ENCODE measurements at regions not wholly inside any gene's neighbourhood (a gene's known extent, or its start where the extent isn't known, plus 50 kb on each side); places are given as distances from the start of the nearest gene placed in this dataset.

- Mint-ChIP-seq H3K27me3 (peaks cover 0 to 11% (median 0%) of the 10 kb centered on the region in 5 donors), H3K4me1 (no peaks in the 10 kb centered on the region), H3K9me3 (no peaks in the 10 kb centered on the region), H3K4me3 (no peak overlapping the region), H3K27ac (no peak overlapping the region), H3K36me3 (no peaks in the 10 kb centered on the region)
- Histone ChIP-seq H3K9me3 (ENCODE audit: control insufficient read depth in 2 of 3, low read length in 3 of 3) (no peaks in the 10 kb centered on the region), H3K27ac (ENCODE audit: low read depth, low read length) (no peak overlapping the region), H3K4me1 (ENCODE audit: control insufficient read depth in 2 of 2, insufficient read depth in 2 of 2, low read length in 2 of 2) (no peaks in the 10 kb centered on the region), H3K4me3 (ENCODE audit: low read length) (no peak overlapping the region), H3K36me3 (ENCODE audit: control insufficient read depth in 2 of 3, insufficient read depth in 3 of 3, low read length in 3 of 3) (no peaks in the 10 kb centered on the region), H3K27me3 (ENCODE audit: control insufficient read depth in 2 of 2, insufficient read depth in 2 of 2, low read length in 2 of 2) (no peaks in the 10 kb centered on the region)
- ChIA-PET POLR2A (no interaction called here), CTCF (no interaction called here)
- intact Hi-C loops (cut with micrococcal nuclease), result no loop called here
- no peak for ATAC-seq
- no peak for DNase-seq
Measured at GRCh38 chr4:20572976-20573375, 127.3 kb upstream of the PACRGL start.

DNA sequence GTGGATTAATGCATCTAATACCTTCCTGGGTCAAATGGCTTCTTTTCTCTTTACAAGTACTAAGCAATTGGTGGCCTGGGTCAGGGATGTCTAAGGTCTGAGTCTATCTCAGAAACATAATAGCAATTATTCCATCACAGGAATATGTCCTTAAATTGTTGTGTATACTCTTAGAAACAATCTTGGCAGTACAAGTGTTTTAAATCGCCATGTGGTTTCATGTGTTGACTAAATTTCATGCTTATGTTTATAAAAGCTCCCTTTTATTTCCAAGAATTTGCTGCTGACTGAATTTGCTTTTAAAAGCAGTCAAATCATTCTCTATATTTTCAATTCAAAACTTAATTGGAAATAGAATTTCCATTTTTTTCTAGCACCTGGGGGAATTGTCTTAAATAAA lies 125.3 kb upstream of the PACRGL start:
- Histone ChIP-seq H3K36me3 (ENCODE audit: control insufficient read depth in 2 of 3, insufficient read depth in 3 of 3, low read length in 3 of 3) (no peaks in the 10 kb centered on the region), H3K4me3 (ENCODE audit: low read length) (no peak overlapping the region), H3K27me3 (ENCODE audit: control insufficient read depth in 2 of 2, insufficient read depth in 2 of 2, low read length in 2 of 2) (no peaks in the 10 kb centered on the region), H3K4me1 (ENCODE audit: control insufficient read depth in 2 of 2, insufficient read depth in 2 of 2, low read length in 2 of 2) (no peaks in the 10 kb centered on the region), H3K27ac (ENCODE audit: low read depth, low read length) (no peak overlapping the region), H3K9me3 (ENCODE audit: control insufficient read depth in 2 of 3, low read length in 3 of 3) (no peaks in the 10 kb centered on the region)
- H3K27ac Mint-ChIP-seq, result no peak overlapping the region
- DNase-seq (no peak), ATAC-seq (no peak)
- H3K36me3 Mint-ChIP-seq, result no peaks in the 10 kb centered on the region
- H3K9me3 Mint-ChIP-seq, result no peaks in the 10 kb centered on the region
- H3K27me3 Mint-ChIP-seq, result peaks cover 0 to 11% (median 0%) of the 10 kb centered on the region in 5 donors
- H3K4me3 Mint-ChIP-seq, result no peak overlapping the region
- ChIA-PET POLR2A (no interaction called here), CTCF (no interaction called here)
- intact Hi-C loops (cut with micrococcal nuclease), result no loop called here
- no peaks in the 10 kb centered on the region for H3K4me1 Mint-ChIP-seq

DNA sequence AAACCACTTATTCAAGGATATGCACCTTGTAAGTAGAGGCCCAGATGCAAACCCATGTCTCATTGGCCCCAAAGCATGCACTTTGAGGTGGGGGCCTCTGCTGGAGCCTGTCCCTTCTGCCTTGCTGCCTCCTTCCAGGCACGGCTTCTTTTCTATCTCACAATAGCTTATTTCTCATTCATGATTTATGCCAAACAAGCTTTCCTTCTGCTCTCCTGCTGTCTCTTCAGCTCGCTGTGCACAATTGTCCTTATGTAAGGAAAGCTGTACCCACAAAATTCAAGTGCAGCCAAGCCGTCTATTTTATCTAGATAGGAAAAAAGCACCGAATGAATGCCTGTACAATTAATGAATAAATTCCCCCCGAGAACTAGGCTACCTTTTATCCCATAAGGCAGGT lies 124.8 kb upstream of the PACRGL start:
- no peaks in the 10 kb centered on the region for H3K4me1 ChIP-seq (ENCODE audit: control insufficient read depth in 2 of 2, insufficient read depth in 2 of 2, low read length in 2 of 2)
- DNase-seq (no peak), ATAC-seq (no peak)
- H3K9me3 ChIP-seq (ENCODE audit: control insufficient read depth in 2 of 3, low read length in 3 of 3), result no peaks in the 10 kb centered on the region
- H3K4me3 ChIP-seq (ENCODE audit: low read length), result no peak overlapping the region
- H3K27ac ChIP-seq (ENCODE audit: low read depth, low read length), result no peak overlapping the region
- no peaks in the 10 kb centered on the region for H3K36me3 ChIP-seq (ENCODE audit: control insufficient read depth in 2 of 3, insufficient read depth in 3 of 3, low read length in 3 of 3)
- peaks cover 0 to 11% (median 0%) of the 10 kb centered on the region in 5 donors for H3K27me3 Mint-ChIP-seq
- intact Hi-C loops (cut with micrococcal nuclease), result no loop called here
- H3K4me3 Mint-ChIP-seq, result no peak overlapping the region
- H3K27ac Mint-ChIP-seq, result no peak overlapping the region
- no peaks in the 10 kb centered on the region for H3K9me3 Mint-ChIP-seq
- CTCF ChIA-PET, result no interaction called here
- no peaks in the 10 kb centered on the region for H3K27me3 ChIP-seq (ENCODE audit: control insufficient read depth in 2 of 2, insufficient read depth in 2 of 2, low read length in 2 of 2)
- H3K36me3 Mint-ChIP-seq, result no peaks in the 10 kb centered on the region
- no peaks in the 10 kb centered on the region for H3K4me1 Mint-ChIP-seq
- POLR2A ChIA-PET, result no interaction called here

- H3K9me3 ChIP-seq (ENCODE audit: control insufficient read depth in 2 of 3, low read length in 3 of 3), result no peaks in the 10 kb centered on the region
- ATAC-seq (no peak), DNase-seq (no peak)
- H3K4me3 Mint-ChIP-seq, result no peak overlapping the region
- intact Hi-C loops (cut with micrococcal nuclease), result no loop called here
- H3K36me3 ChIP-seq (ENCODE audit: control insufficient read depth in 2 of 3, insufficient read depth in 3 of 3, low read length in 3 of 3), result no peaks in the 10 kb centered on the region
- H3K36me3 Mint-ChIP-seq, result no peaks in the 10 kb centered on the region
- H3K27me3 ChIP-seq (ENCODE audit: control insufficient read depth in 2 of 2, insufficient read depth in 2 of 2, low read length in 2 of 2), result no peaks in the 10 kb centered on the region
- H3K27ac ChIP-seq (ENCODE audit: low read depth, low read length), result no peak overlapping the region
- ChIA-PET CTCF (no interaction called here), POLR2A (no interaction called here)
- no peaks in the 10 kb centered on the region for H3K9me3 Mint-ChIP-seq
- no peak overlapping the region for H3K27ac Mint-ChIP-seq
- H3K27me3 Mint-ChIP-seq, result no peaks in the 10 kb centered on the region
- H3K4me1 ChIP-seq (ENCODE audit: control insufficient read depth in 2 of 2, insufficient read depth in 2 of 2, low read length in 2 of 2), result no peaks in the 10 kb centered on the region
- no peaks in the 10 kb centered on the region for H3K4me1 Mint-ChIP-seq
- no peak overlapping the region for H3K4me3 ChIP-seq (ENCODE audit: low read length)
Measured at GRCh38 chr4:20576861-20577260, 123.4 kb upstream of the PACRGL start.

DNA sequence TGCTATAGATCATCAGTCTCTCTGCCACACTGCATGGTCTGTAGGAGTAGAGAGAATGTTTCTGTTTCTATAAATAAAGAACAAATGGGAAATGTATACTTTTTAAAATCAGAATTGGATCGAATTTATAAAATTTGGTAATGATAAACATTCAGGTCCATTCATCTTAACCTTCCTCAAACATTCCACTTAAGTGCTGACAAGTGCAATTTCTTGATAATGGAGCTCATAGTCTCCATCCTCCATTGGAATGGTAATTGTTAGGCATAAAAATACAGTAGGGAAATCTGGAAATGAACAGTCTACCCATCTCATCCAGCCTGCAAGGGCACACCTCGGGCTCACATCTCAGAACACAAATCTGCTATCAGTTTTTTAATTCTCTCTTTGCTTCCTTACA lies 122.6 kb upstream of the PACRGL start:
- H3K4me3 Mint-ChIP-seq, result no peak overlapping the region
- intact Hi-C loops (cut with micrococcal nuclease), result no loop called here

DNA sequence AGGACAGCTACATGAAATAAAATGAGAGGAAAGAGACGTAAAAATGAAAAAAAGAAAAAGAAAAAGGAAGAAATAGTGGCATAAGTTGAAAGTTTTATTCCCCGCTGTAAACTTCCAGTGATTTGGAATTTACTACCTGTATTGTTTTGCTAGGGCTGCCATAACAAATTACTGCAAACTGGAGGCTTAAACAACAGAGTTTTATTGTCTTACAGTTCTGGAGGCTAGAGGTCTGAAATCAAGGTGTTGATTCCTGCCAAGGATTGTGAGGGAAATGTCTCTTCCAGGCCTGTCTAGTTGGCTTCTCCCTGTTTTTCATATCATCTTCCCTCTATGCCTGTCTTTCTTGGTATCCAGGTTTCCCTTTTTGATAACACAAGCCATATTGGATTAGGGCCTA lies 119.4 kb upstream of the PACRGL start:
- ATAC-seq, result no peak
- Mint-ChIP-seq H3K4me1 (no peaks in the 10 kb centered on the region), H3K36me3 (no peaks in the 10 kb centered on the region), H3K4me3 (no peak overlapping the region), H3K27ac (no peak overlapping the region), H3K27me3 (peaks cover 0 to 5% (median 0%) of the 10 kb centered on the region in 5 donors), H3K9me3 (peaks cover 0 to 5% (median 0%) of the 10 kb centered on the region in 11 donors)
- Histone ChIP-seq H3K36me3 (ENCODE audit: control insufficient read depth in 2 of 3, insufficient read depth in 3 of 3, low read length in 3 of 3) (no peaks in the 10 kb centered on the region), H3K27me3 (ENCODE audit: control insufficient read depth in 2 of 2, insufficient read depth in 2 of 2, low read length in 2 of 2) (no peaks in the 10 kb centered on the region), H3K4me3 (ENCODE audit: low read length) (no peak overlapping the region), H3K9me3 (ENCODE audit: control insufficient read depth in 2 of 3, low read length in 3 of 3) (no peaks in the 10 kb centered on the region), H3K4me1 (ENCODE audit: control insufficient read depth in 2 of 2, insufficient read depth in 2 of 2, low read length in 2 of 2) (no peaks in the 10 kb centered on the region), H3K27ac (ENCODE audit: low read depth, low read length) (no peak overlapping the region)
- POLR2A ChIA-PET, result no interaction called here
- intact Hi-C loops (cut with micrococcal nuclease), result no loop called here
- no peak for DNase-seq
- CTCF ChIA-PET, result no interaction called here

More for the DNA sequence above, 122.6 kb upstream of the PACRGL start:
- no peaks in the 10 kb centered on the region for H3K9me3 ChIP-seq (ENCODE audit: control insufficient read depth in 2 of 3, low read length in 3 of 3)
- H3K36me3 ChIP-seq (ENCODE audit: control insufficient read depth in 2 of 3, insufficient read depth in 3 of 3, low read length in 3 of 3), result no peaks in the 10 kb centered on the region
- ATAC-seq (no peak), DNase-seq (no peak)
- Mint-ChIP-seq H3K36me3 (no peaks in the 10 kb centered on the region), H3K27me3 (no peaks in the 10 kb centered on the region), H3K9me3 (no peaks in the 10 kb centered on the region), H3K4me1 (no peaks in the 10 kb centered on the region), H3K27ac (no peak overlapping the region)
- H3K4me3 ChIP-seq (ENCODE audit: low read length), result no peak overlapping the region
- CTCF ChIA-PET, result no interaction called here
- H3K4me1 ChIP-seq (ENCODE audit: control insufficient read depth in 2 of 2, insufficient read depth in 2 of 2, low read length in 2 of 2), result no peaks in the 10 kb centered on the region
- POLR2A ChIA-PET, result no interaction called here
- no peaks in the 10 kb centered on the region for H3K27me3 ChIP-seq (ENCODE audit: control insufficient read depth in 2 of 2, insufficient read depth in 2 of 2, low read length in 2 of 2)
- H3K27ac ChIP-seq (ENCODE audit: low read depth, low read length), result no peak overlapping the region

GRCh38 chr4:20589436-20589835 lies 110.8 kb upstream of the PACRGL start:
- Mint-ChIP-seq H3K36me3 (no peaks in the 10 kb centered on the region), H3K27ac (no peak overlapping the region), H3K9me3 (no peaks in the 10 kb centered on the region), H3K4me1 (no peaks in the 10 kb centered on the region), H3K4me3 (no peak overlapping the region), H3K27me3 (peaks cover 0 to 5% (median 0%) of the 10 kb centered on the region in 5 donors)
- H3K4me1 ChIP-seq (ENCODE audit: control insufficient read depth in 2 of 2, insufficient read depth in 2 of 2, low read length in 2 of 2), result no peaks in the 10 kb centered on the region
- intact Hi-C loops (cut with micrococcal nuclease), result no loop called here
- ChIA-PET CTCF (no interaction called here), POLR2A (no interaction called here)
- no peak overlapping the region for H3K4me3 ChIP-seq (ENCODE audit: low read length)
- H3K27me3 ChIP-seq (ENCODE audit: control insufficient read depth in 2 of 2, insufficient read depth in 2 of 2, low read length in 2 of 2), result no peaks in the 10 kb centered on the region
- no peak overlapping the region for H3K27ac ChIP-seq (ENCODE audit: low read depth, low read length)
- no peaks in the 10 kb centered on the region for H3K36me3 ChIP-seq (ENCODE audit: control insufficient read depth in 2 of 3, insufficient read depth in 3 of 3, low read length in 3 of 3)
- DNase-seq, result no peak
- ATAC-seq, result no peak
- no peaks in the 10 kb centered on the region for H3K9me3 ChIP-seq (ENCODE audit: control insufficient read depth in 2 of 3, low read length in 3 of 3)

All from naive thymus-derived CD4-positive, alpha-beta T cell (primary cell).